HG02623 (cell line): ENCODE measurements at regions not wholly inside any gene's neighbourhood (a gene's known extent, or its start where the extent isn't known, plus 50 kb on each side); places are given as distances from the start of the nearest gene placed in this dataset.
"Not testable (repeated sequence)": the region's sequence is repeated elsewhere in the genome, so short reads cannot be mapped to it uniquely, and the experiment has no call there.

ENCODE experiments used
- ATAC-seq: cut with Tn5 transposase; IDR thresholded peaks from one replicate; pipeline ENCODE4 v1.9.1; 2021; ENCODE audit warnings: moderate library complexity; ENCODE audit not compliant: unreplicated experiment

- ATAC-seq, result no peak
Measured at GRCh38 chr11:109480251-109480650, 58.3 kb downstream of the C11orf87 start.

- no peak for ATAC-seq
Measured at GRCh38 chr11:109486129-109486528, 64.1 kb downstream of the C11orf87 start.

- no peak for ATAC-seq
Measured at GRCh38 chr11:109490953-109491635, 69.1 kb downstream of the C11orf87 start.

GRCh38 chr11:109506115-109506514 lies 84.1 kb downstream of the C11orf87 start:
- no peak for ATAC-seq

GRCh38 chr11:109507331-109507730 lies 85.3 kb downstream of the C11orf87 start:
- no peak for ATAC-seq

- no peak for ATAC-seq
Measured at GRCh38 chr11:109507836-109508561, 86.0 kb downstream of the C11orf87 start.

- ATAC-seq, result no peak
Measured at GRCh38 chr11:109508943-109509342, 87.0 kb downstream of the C11orf87 start.

GRCh38 chr11:109510316-109510715 lies 88.3 kb downstream of the C11orf87 start:
- ATAC-seq, result no peak

- ATAC-seq, result no peak
Measured at GRCh38 chr11:109511598-109511997, 89.6 kb downstream of the C11orf87 start.

- ATAC-seq, result no peak
Measured at GRCh38 chr11:109512249-109512648, 90.3 kb downstream of the C11orf87 start.

GRCh38 chr11:109512680-109513079 lies 90.7 kb downstream of the C11orf87 start:
- ATAC-seq, result no peak

- peak; percentile 40 for ATAC-seq
Measured at GRCh38 chr11:109514313-109515018, 92.5 kb downstream of the C11orf87 start.

GRCh38 chr11:109519253-109519652 lies 97.3 kb downstream of the C11orf87 start:
- ATAC-seq, result no peak

GRCh38 chr11:109521571-109522086 lies 99.6 kb downstream of the C11orf87 start:
- ATAC-seq, result no peak

GRCh38 chr11:109522116-109522755 lies 100.2 kb downstream of the C11orf87 start:
- no peak for ATAC-seq

GRCh38 chr11:109525636-109526035 lies 103.6 kb downstream of the C11orf87 start:
- ATAC-seq, result not testable (repeated sequence)

GRCh38 chr11:109526061-109526460 lies 104.1 kb downstream of the C11orf87 start:
- no peak for ATAC-seq

GRCh38 chr11:109526931-109527330 lies 104.9 kb downstream of the C11orf87 start:
- no peak for ATAC-seq

- no peak for ATAC-seq
Measured at GRCh38 chr11:109527496-109527895, 105.5 kb downstream of the C11orf87 start.

- no peak for ATAC-seq
Measured at GRCh38 chr11:109547356-109548027, 125.5 kb downstream of the C11orf87 start.

GRCh38 chr11:109552376-109552775 lies 130.4 kb downstream of the C11orf87 start:
- no peak for ATAC-seq
